BE2C (cell line): ENCODE measurements at regions not wholly inside any gene's neighbourhood (a gene's known extent, or its start where the extent isn't known, plus 50 kb on each side); places are given as distances from the start of the nearest gene placed in this dataset.

Experiments used
- DNase-seq: peaks from one replicate; pipeline ENCODE4 v3.0.0-alpha.2; 2020
- H3K27me3 ChIP-seq: fragments of 250-450 bp; sonication (Bioruptor Pico); 2 replicates; pipeline ENCODE4 v1.5.1; 2020; ENCODE audit warnings: mild to moderate bottlenecking
- H3K36me3 ChIP-seq: fragments of 250-450 bp; sonication (Bioruptor Pico); 2 replicates; pipeline ENCODE4 v1.5.1; 2020; ENCODE audit warnings: mild to moderate bottlenecking
- H3K4me1 ChIP-seq: fragments of 250-450 bp; sonication (Bioruptor Pico); 2 replicates; pipeline ENCODE4 v1.5.1; 2020
- H3K4me3 ChIP-seq: 2 replicates; pipeline ENCODE4 v1.5.1; 2011; ENCODE audit warnings: low read depth, low read length
- H3K9me3 ChIP-seq: fragments of 250-450 bp; sonication (Bioruptor Pico); 2 replicates; pipeline ENCODE4 v1.5.1; 2020
- CTCF ChIP-seq: IDR thresholded peaks from 2 replicates; pipeline ENCODE4 v1.5.1; 2012; ENCODE audit warnings: mild to moderate bottlenecking, low read depth, low read length

- no peak for DNase-seq
- Histone ChIP-seq H3K4me3 (no peak overlapping the region), H3K36me3 (no peaks in the 10 kb centered on the region), H3K9me3 (no peaks in the 10 kb centered on the region), H3K27me3 (no peaks in the 10 kb centered on the region), H3K4me1 (peaks cover 3% of the 10 kb centered on the region; the same call in 1 of the 2 replicates)
- no peak for TF ChIP-seq CTCF
These were observed 322.1 kb downstream of the ZNF536 start for GRCh38 chr19:30694156-30694755.

- Histone ChIP-seq H3K4me3 (peak overlapping the region; percentile 48), H3K27me3 (no peaks in the 10 kb centered on the region), H3K36me3 (no peaks in the 10 kb centered on the region), H3K4me1 (peaks cover 3% of the 10 kb centered on the region; the same call in 1 of the 2 replicates), H3K9me3 (no peaks in the 10 kb centered on the region)
- DNase-seq, result peak; percentile 35
- no peak for TF ChIP-seq CTCF
These were observed 320.8 kb downstream of the ZNF536 start for GRCh38 chr19:30692879-30693503.

- no peak for DNase-seq
- TF ChIP-seq CTCF, result no peak
- Histone ChIP-seq H3K27me3 (no peaks in the 10 kb centered on the region), H3K9me3 (no peaks in the 10 kb centered on the region), H3K36me3 (no peaks in the 10 kb centered on the region), H3K4me1 (peaks cover 3% of the 10 kb centered on the region; the same call in 1 of the 2 replicates), H3K4me3 (peak overlapping the region; percentile 48)
These were observed 320.1 kb downstream of the ZNF536 start for GRCh38 chr19:30692181-30692811.

GRCh38 chr19:30691819-30692166, 319.6 kb downstream of the ZNF536 start:
- DNase-seq, result no peak
- no peak for TF ChIP-seq CTCF
- no peaks in the 10 kb centered on the region for H3K27me3 ChIP-seq
- peaks cover 7% of the 10 kb centered on the region for H3K4me1 ChIP-seq
- H3K36me3 ChIP-seq, result no peaks in the 10 kb centered on the region
- H3K9me3 ChIP-seq, result no peaks in the 10 kb centered on the region
- peak overlapping the region; percentile 48 for H3K4me3 ChIP-seq

GRCh38 chr19:30690935-30691818, 319.0 kb downstream of the ZNF536 start:
- Histone ChIP-seq H3K4me1 (peaks cover 7% of the 10 kb centered on the region), H3K9me3 (no peaks in the 10 kb centered on the region), H3K27me3 (no peaks in the 10 kb centered on the region), H3K4me3 (no peak overlapping the region), H3K36me3 (no peaks in the 10 kb centered on the region)
- DNase-seq, result no peak
- TF ChIP-seq CTCF, result no peak
